Kidney epithelial cell (primary cell): ENCODE measurements at regions not wholly inside any gene's neighbourhood (a gene's known extent, or its start where the extent isn't known, plus 50 kb on each side); places are given as distances from the start of the nearest gene placed in this dataset.

Experiments
- DNase-seq: peaks from one replicate; pipeline ENCODE4 v3.0.0-alpha.2; 2010; ENCODE audit warnings: low read depth
- H3K27me3 ChIP-seq: 2 replicates; pipeline ENCODE4 v1.6.0; 2011; ENCODE audit warnings: low read length; ENCODE audit not compliant: control insufficient read depth, insufficient read depth
- H3K36me3 ChIP-seq: 2 replicates; pipeline ENCODE4 v1.5.1; 2011; ENCODE audit warnings: low read length; ENCODE audit not compliant: control insufficient read depth, insufficient read depth
- H3K4me3 ChIP-seq: 2 replicates; pipeline ENCODE4 v1.5.1; 2011; ENCODE audit warnings: low read depth, mild to moderate bottlenecking, control low read depth, low read length
- CTCF ChIP-seq: IDR thresholded peaks from 2 replicates; pipeline ENCODE4 v1.5.1; 2011; ENCODE audit warnings: mild to moderate bottlenecking, moderate library complexity, low read length, control low read depth, inconsistent platforms; ENCODE audit not compliant: insufficient read depth, poor library complexity, severe bottlenecking

GRCh38 chr14:97781961-97782360, 984.8 kb downstream of the VRK1 start:
- H3K36me3 ChIP-seq: no peaks in the 10 kb centered on the region
- H3K4me3 ChIP-seq: no peak overlapping the region
- no peak for TF ChIP-seq CTCF
- no peaks in the 10 kb centered on the region for H3K27me3 ChIP-seq
- DNase-seq: no peak

GRCh38 chr14:97782871-97783414, 985.8 kb downstream of the VRK1 start:
- DNase-seq: no peak
- H3K36me3 ChIP-seq: no peaks in the 10 kb centered on the region
- TF ChIP-seq CTCF: no peak
- H3K4me3 ChIP-seq: no peak overlapping the region
- no peaks in the 10 kb centered on the region for H3K27me3 ChIP-seq

- Histone ChIP-seq H3K27me3 (no peaks in the 10 kb centered on the region), H3K36me3 (no peaks in the 10 kb centered on the region), H3K4me3 (no peak overlapping the region)
- no peak for TF ChIP-seq CTCF
- no peak for DNase-seq
Observed at GRCh38 chr14:97785495-97785894, 988.3 kb downstream of the VRK1 start.

DNA sequence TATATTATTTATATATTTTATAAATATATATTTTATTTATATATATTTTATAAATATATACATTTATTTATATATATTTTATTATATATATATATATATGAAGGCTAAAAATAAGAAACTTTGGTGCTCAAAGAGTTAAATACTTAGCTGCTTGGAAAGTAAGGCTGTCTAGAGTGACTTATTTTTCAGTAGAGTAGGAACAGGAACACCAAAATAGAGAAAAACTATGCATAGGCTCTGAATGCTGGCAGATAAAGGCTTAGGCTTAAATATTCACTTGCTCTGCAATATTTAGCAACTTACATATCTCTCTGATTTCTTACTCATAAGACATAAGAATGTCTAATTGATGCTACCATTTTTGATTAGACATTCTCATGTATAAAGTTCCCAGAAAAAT, 991.2 kb downstream of the VRK1 start:
- Histone ChIP-seq H3K36me3 (no peaks in the 10 kb centered on the region), H3K27me3 (no peaks in the 10 kb centered on the region), H3K4me3 (no peak overlapping the region)
- no peak for DNase-seq
- no peak for TF ChIP-seq CTCF

DNA sequence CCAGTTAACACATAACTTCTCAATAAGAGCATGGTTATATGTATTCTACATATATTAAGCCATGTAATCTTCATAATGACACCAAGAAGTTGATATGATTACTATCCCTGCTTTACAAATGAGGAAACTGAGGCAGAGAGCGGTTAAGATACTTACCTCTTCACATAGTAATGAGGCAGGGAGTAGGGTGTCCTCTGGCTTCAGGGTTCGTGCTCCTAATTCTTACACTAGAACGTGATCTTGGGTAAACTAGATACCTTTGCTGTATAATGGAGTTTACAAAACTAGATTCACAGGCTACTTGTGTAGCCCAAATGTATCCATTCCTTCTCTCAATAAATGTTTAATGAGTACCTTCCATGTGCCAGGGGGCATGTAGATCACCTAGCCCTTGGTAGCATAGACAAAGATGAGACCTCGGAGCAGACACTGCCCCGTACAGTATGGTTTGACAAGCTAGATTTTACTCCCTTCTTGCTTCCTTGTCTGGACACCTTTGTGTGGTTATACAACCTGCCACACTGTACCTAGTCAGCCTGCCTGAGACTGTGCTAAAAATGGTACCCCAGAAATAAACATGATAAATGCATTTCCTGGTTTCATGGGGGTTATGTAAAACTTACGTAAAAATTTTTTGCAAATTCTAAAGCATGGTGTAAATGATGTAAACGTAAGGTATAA, 991.8 kb downstream of the VRK1 start:
- no peak for DNase-seq
- no peak for TF ChIP-seq CTCF

GRCh38 chr14:97791072-97791471, 993.9 kb downstream of the VRK1 start:
- no peak for DNase-seq
- H3K27me3 ChIP-seq: no peaks in the 10 kb centered on the region
- no peak overlapping the region for H3K4me3 ChIP-seq
- no peak for TF ChIP-seq CTCF
- H3K36me3 ChIP-seq: no peaks in the 10 kb centered on the region

More for the DNA sequence above, 991.8 kb downstream of the VRK1 start:
- Histone ChIP-seq H3K27me3 (no peaks in the 10 kb centered on the region), H3K36me3 (no peaks in the 10 kb centered on the region), H3K4me3 (no peak overlapping the region)
